Brain pericyte (primary cell): ENCODE measurements at regions not wholly inside any gene's neighbourhood (a gene's known extent, or its start where the extent isn't known, plus 50 kb on each side); places are given as distances from the start of the nearest gene placed in this dataset.

Source experiments
- DNase-seq: peaks from one replicate; pipeline ENCODE4 v3.0.0-alpha.2; 2012; ENCODE audit warnings: low read depth, low spot score

- no peak for DNase-seq
Measured at GRCh38 chr12:65546528-65546927, 268.0 kb downstream of the MSRB3 start.

- peak; percentile 67 for DNase-seq
Measured at GRCh38 chr12:65556676-65557437, 267.4 kb upstream of the HMGA2 start.

GRCh38 chr12:65557438-65558181 lies 266.7 kb upstream of the HMGA2 start:
- DNase-seq, result no peak

GRCh38 chr12:65560286-65560685 lies 264.0 kb upstream of the HMGA2 start:
- no peak for DNase-seq

GRCh38 chr12:65561798-65562382 lies 262.4 kb upstream of the HMGA2 start:
- no peak for DNase-seq

GRCh38 chr12:65565601-65566560 lies 258.4 kb upstream of the HMGA2 start:
- DNase-seq, result no peak

GRCh38 chr12:65566751-65567150 lies 257.5 kb upstream of the HMGA2 start:
- DNase-seq, result no peak

DNA sequence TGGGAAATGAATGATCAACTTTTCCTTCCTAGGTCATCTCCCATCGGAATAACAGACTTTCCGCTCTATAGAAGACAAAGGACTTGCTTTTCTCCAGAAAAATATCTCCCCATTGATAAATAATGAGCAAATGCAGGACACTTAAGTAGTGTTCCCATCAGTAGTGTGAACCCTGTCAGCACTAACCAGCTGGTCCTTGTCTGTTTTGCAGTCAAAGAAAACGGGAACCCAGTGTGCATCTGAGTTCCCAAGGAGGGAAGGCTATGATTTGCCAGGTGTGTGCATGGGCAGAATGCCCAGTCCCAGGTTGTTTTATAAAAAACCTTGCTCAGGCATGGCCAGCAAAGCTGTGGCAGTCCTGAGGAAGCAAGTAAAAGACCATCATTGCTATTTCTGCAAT lies 256.5 kb upstream of the HMGA2 start:
- DNase-seq, result no peak

- DNase-seq, result peak; percentile 63
Measured at GRCh38 chr12:65568517-65568916, 255.8 kb upstream of the HMGA2 start.

- DNase-seq, result no peak
Measured at GRCh38 chr12:65570451-65571130, 253.7 kb upstream of the HMGA2 start.

- DNase-seq, result no peak
Measured at GRCh38 chr12:65574867-65575266, 249.4 kb upstream of the HMGA2 start.

- DNase-seq, result no peak
Measured at GRCh38 chr12:65584016-65584415, 240.3 kb upstream of the HMGA2 start.

DNA sequence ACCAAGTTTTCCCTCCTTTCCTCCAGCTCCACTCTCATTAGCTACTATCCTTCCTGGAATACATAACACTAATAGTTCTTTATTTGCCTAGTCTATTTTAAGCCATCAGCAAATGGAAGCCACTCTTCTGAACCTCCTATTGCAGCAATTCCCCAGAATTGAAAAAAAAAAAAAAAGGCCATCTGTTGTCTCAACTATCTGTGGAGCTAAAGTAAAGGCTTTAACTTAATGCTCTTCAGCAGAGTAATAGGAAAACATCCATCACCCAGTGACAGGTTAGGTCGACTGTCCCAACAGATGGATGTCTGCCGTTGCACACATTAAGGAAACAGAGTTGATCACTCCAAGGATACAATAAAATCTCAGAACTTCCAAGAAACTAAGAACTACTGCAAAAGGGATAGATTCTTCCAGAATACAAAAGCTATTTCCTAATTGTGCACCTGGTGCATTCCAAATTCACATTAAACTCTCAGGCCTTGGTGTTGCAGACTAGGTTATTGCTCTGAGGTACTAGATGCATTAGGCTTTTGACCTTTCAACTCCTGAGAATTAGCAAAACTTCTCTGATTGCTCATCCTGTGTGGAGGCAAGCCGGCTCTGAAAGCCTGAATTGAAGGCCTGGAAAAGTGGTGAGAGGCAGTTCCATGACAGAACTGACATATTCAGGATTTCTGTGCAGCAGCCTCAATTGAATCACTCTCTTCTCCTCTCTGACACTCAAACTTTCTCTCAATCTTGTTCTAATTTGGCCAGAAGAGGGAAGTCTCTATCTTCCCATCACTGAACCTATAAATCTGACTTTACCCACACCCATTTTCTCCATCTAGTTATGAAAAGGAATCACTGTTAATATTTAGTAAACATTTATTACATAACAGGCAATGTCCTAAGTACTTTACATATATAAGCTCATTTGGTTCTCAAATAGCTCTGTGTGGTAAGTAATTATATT lies 238.4 kb upstream of the HMGA2 start:
- DNase-seq, result no peak

GRCh38 chr12:65586796-65587195 lies 237.5 kb upstream of the HMGA2 start:
- DNase-seq, result no peak

GRCh38 chr12:65590318-65590717 lies 234.0 kb upstream of the HMGA2 start:
- no peak for DNase-seq

- DNase-seq, result no peak
Measured at GRCh38 chr12:65592416-65592815, 231.9 kb upstream of the HMGA2 start.

DNA sequence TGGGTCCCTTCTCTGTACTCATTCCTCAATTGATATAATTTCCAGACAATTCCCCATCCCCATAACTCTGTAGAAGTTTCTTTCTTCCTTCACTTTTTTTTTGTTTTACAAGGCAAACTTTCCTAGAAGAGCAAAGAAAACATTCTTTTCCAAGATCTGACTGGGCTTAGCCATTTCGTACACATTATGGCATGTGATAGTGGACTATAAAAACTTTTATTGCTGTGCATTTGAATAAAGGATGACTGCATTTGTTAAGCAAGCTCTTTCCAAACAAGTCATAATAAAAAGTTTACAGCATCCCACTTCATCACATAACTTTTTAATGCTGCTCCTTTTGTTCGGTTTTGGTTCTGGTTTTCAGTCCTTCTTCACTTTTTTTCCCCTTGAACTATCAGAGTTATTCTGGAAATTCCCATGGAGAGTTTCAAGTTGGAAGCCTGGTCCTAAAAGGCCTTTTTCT lies 231.0 kb upstream of the HMGA2 start:
- no peak for DNase-seq

GRCh38 chr12:65594409-65594808 lies 229.9 kb upstream of the HMGA2 start:
- DNase-seq, result no peak

DNA sequence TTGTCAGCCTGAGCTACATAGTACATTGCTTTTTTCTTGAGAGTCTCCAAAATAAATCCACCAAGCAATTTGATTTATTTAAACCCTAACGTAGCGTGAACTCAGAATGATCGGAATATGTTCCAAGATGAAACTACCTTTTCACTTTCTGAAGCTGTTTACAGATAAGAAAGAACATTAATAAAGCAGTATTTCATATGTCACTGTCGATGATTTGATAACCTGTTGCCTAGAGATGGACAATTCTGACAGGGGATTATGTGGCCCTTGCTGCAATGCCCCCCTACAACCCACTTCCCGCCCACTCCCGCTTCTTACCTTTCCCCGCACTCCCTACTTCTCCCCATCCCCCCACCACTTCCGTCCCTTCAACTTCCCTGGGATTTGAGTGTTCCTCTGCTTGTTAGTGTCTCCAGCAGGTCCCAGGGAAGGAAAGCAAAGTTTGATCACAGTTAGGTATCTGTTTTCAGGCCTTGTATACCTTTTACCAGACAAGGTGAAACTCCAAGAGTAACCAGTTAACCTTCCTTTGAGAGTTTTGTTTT lies 229.2 kb upstream of the HMGA2 start:
- no peak for DNase-seq
